DMS114 treated with DMSO at 0.1 percent for 48 hours (cell line): ENCODE measurements at regions not wholly inside any gene's neighbourhood (a gene's known extent, or its start where the extent isn't known, plus 50 kb on each side); places are given as distances from the start of the nearest gene placed in this dataset.

Source experiments
- DNase-seq: peaks from one replicate; lab custom pipeline; 2025; ENCODE audit not compliant: unreplicated experiment; lab: John Stamatoyannopoulos, UW

DNA sequence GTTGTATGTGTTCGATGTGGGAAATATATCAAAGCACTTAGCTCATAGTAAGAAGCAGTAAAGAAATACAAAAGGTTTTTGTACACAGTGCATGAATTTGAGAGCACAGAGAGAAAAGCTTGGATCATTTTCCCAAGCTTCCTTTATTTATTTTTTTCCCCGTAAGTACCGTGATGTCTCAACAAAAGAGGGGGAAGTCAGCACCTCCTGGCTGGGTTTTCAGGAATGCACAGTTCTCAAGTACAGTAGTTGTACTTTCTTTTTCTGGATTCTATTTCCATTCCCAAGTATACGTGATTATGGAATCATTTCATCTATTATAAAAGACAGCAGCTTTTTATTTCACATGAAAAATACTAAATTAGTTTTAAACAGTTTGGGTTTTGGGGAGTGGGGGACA, 171.5 kb upstream of the EDNRA start:
- no peak for DNase-seq

- DNase-seq: no peak
Measured at GRCh38 chr4:147310312-147310711, 170.6 kb upstream of the EDNRA start.

DNA sequence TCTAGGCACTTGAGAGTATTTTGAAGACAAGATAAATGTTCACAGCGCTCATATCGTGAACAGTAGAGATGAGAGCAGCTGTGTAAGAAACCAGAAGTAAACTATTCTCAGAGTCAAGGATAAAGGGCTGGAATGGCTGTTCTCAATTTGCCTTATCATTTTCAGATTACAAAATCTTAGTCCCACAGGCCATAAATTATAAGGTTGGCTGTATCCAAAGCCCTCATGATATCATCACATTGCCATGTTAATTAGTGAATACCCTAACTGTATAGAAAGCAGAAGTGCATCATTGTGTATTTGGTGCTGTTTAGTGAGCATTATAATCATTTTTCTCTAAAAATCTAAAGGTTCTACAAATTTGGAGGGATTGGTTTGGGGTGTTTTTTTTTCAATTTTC, 168.9 kb upstream of the EDNRA start:
- no peak for DNase-seq

GRCh38 chr4:147312376-147313046, 168.4 kb upstream of the EDNRA start:
- no peak for DNase-seq

- DNase-seq: no peak
Measured at GRCh38 chr4:147313108-147313507, 167.8 kb upstream of the EDNRA start.

GRCh38 chr4:147318586-147318985, 162.3 kb upstream of the EDNRA start:
- no peak for DNase-seq

- no peak for DNase-seq
Measured at GRCh38 chr4:147325571-147325981, 155.3 kb upstream of the EDNRA start.

GRCh38 chr4:147326591-147326990, 154.3 kb upstream of the EDNRA start:
- DNase-seq: no peak

- no peak for DNase-seq
Measured at GRCh38 chr4:147327322-147327721, 153.6 kb upstream of the EDNRA start.

- DNase-seq: no peak
Measured at GRCh38 chr4:147328189-147328588, 152.7 kb upstream of the EDNRA start.

DNA sequence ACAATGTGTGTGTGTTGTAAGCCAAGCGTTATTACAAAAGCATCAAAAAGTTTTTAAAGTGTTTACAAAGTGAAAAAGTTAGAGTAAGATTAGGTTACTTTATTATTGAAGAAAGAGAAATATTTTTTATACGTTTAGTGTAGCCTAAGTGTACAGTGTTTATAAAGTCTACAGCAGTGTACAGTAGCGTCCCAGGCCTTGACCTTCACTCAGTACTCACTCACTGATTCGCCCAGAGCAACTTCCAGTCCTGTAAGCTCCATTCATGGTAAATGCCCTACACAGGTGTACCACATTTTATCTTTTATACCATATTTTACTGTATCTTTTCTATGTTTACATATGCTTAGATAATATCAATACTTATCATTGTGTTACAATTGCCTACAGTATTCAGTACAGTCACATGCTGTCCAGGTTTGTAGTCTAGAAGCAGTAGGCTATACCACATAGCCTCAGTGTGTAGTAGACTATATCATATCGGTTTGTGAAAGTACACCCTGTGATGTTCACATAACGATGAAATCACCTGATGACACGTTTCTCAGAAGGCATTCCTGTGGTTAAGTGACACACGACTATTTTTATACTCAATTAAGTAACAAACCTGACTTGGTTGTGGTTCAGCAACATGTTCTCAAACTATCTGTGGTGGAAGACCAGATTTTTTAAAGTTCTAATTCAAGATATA, 152.0 kb upstream of the EDNRA start:
- DNase-seq: no peak

DNA sequence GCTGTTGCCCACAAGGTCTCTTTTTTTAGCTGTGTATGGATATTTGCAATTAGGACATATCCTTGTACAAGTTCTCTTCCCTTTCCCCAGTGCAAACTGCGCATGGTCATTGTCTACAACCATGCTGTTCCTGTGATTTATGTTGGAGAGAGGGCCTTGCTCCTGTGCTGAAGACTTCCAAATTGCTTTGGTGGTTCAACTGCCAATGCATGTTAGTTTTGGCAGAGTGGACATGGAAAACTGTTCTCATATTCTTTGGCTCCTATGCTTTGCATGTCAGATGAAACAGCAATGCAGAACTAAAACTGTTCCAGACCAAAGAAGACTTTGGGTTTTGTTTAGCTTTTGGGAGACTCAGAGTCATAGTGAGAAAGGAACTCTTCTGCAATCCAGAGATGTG, 148.8 kb upstream of the EDNRA start:
- no peak for DNase-seq

GRCh38 chr4:147334478-147334877, 146.4 kb upstream of the EDNRA start:
- DNase-seq: no peak

DNA sequence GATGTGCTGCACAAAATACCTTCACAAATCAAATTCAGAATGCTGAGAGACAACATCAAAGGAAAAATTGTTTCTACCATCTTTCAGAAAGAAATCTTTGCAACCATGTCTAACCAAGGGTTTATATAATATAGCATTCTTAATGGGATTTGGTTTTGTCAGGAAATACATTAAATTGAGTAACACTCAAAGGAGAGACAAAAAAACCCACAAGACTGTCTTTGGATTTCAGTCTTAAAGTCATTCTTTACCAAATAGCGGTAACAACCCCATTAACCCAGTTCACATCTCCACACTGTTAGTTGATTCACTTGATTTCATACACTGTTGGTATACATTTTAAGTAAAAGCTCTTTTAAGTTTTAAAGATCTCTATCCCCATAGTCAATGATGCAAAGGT, 145.7 kb upstream of the EDNRA start:
- DNase-seq: no peak

DNA sequence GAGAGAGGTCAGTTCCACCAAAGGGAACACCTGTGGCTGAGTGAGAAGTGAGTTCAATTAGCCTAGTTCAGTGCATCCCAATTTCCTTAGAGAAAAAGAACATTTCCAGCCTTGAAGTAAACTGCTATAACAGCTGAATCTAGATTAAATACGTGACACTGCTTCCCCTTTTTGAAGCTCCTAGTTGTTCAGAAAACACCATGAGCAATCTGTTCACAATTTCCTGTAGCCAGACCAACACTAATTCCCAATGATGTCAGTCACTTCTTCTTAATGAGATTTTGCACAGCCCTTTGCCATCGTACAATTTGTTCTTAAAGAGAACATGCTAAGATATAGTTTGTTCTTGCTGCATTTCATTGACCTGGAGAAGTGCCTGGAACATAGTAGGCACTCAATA, 144.6 kb upstream of the EDNRA start:
- no peak for DNase-seq

DNA sequence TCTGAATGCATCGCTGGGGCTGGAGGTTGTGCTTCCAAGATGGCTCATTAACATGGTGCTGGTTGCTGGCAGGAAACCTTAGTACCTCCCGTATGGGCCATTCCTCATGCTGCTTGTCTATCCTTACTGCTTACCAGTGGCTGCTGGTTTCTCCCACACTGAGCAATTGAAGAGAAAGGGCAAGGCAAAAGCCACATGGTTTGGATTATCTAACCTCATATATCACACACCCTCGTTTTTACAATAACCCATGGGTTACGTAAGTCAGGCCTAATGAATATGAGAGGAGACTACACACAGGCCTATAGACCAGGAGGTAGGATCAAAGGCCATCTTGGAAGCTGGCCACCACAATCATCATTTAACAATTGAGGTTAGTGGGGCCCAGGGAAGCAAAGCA, 141.8 kb upstream of the EDNRA start:
- DNase-seq: no peak

DNA sequence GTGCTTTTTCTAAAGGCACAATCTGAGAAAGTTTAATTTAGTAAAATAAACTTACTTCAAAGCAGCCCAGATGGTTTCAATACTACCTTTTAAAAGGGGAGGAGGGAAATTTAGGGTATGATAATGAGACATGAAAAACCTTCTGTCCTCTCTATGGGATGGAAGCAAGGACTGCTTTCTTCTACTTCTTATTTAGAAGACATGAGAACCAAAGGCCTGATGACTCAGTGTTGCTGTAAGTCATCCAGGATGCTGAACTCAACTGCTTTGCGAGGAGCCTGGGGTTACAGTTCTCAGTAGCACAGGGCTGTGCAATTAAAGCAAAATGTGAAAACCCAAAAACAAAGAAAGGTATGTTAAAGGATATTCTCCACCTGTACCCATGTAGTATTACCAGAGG, 140.8 kb upstream of the EDNRA start:
- no peak for DNase-seq

- no peak for DNase-seq
Measured at GRCh38 chr4:147340591-147341120, 140.2 kb upstream of the EDNRA start.

DNA sequence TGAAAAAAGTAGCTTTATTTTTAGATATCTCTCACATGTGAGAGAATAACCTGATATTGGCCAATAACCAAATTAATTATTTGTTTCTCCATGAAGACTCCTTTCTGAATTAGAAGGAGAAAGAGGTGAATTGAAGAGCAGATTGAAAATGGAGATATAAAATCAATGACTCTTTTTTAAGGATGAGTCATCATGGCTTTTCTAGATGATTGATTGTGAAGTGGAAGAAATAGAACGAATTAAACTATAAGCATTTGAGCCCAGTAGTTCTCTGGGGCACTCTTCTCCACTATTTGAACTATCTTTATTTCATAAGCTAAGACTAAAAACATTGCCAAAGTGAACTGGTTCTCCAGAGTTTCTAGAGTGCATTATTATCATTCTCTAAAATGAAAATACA, 137.2 kb upstream of the EDNRA start:
- DNase-seq: no peak

DNA sequence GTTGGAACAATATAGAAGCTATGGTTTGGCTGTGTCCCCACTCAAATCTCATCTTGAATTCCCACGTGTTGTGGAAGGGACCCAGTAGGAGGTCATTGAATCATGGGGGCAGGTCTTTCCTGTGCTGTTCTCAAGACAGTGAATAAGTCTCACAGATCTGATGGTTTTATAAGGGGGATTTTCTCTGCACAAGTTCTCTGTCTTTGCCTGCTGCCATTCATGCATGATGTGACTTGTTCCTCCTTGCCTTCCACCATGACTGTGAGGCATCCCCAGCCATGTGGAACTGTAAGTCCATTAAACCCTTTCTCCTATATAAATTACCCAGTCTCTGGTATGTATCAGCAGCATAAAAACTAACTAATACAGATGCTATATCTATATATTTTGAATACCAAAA, 135.2 kb upstream of the EDNRA start:
- DNase-seq: no peak

DNA sequence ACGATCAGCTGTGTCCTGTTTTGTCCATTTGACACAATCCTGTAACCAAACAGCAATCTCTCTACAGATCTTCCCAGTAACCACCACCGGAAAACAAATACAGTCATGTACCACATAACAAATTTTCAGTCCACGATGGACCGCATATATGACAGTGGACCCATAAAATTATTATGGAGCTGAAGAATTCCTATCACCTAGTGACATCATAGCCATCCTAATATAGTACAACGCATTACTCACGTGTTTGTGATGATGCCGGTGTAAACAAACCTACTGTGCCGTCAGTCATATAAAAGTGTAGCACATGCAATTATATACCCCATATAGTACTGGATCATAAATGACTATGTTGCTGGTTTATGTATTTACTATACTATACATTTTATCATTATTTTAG, 133.7 kb upstream of the EDNRA start:
- no peak for DNase-seq

DNA sequence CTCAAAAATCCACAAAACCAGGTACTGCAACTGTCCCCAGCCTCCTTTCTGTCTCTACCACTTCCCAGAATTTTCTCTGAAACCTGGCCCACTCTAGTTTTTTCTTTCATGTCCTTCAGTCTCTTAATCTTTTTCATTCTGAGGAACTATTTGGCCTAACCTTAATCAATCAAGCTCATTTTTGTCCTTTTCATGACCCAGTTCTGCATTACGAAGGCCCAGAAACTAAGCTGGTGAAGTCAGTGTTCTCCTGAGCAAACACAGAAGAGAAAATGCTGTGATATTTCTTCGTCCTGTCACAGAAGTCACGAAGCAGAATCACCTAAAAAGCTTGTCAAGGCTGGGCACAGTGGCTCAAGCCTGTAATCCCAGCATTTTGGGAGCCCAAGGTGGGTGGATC, 131.7 kb upstream of the EDNRA start:
- DNase-seq: no peak
